IPS-18a (cell line): ENCODE measurements at regions not wholly inside any gene's neighbourhood (a gene's known extent, or its start where the extent isn't known, plus 50 kb on each side); places are given as distances from the start of the nearest gene placed in this dataset.

ENCODE experiments used
- H3K27ac ChIP-seq: one replicate; pipeline ENCODE4 v1.5.1; 2013; ENCODE audit warnings: low read length
- H3K27me3 ChIP-seq: one replicate; pipeline ENCODE4 v1.6.1; 2013; ENCODE audit warnings: mild to moderate bottlenecking, low read length; ENCODE audit not compliant: control insufficient read depth, insufficient read depth
- H3K36me3 ChIP-seq: one replicate; pipeline ENCODE4 v1.6.1; 2013; ENCODE audit warnings: low read depth, low read length; ENCODE audit not compliant: control insufficient read depth
- H3K4me1 ChIP-seq: one replicate; pipeline ENCODE4 v1.6.1; 2013; ENCODE audit warnings: low read depth, low read length; ENCODE audit not compliant: control insufficient read depth
- H3K4me3 ChIP-seq: one replicate; pipeline ENCODE4 v1.5.1; 2013; ENCODE audit warnings: low read length
- H3K9ac ChIP-seq: one replicate; pipeline ENCODE4 v1.6.1; 2013; ENCODE audit warnings: mild to moderate bottlenecking, low read length, moderate library complexity
- H3K9me3 ChIP-seq: one replicate; pipeline ENCODE4 v1.6.1; 2013; ENCODE audit warnings: low read depth, low read length; ENCODE audit not compliant: control insufficient read depth

DNA sequence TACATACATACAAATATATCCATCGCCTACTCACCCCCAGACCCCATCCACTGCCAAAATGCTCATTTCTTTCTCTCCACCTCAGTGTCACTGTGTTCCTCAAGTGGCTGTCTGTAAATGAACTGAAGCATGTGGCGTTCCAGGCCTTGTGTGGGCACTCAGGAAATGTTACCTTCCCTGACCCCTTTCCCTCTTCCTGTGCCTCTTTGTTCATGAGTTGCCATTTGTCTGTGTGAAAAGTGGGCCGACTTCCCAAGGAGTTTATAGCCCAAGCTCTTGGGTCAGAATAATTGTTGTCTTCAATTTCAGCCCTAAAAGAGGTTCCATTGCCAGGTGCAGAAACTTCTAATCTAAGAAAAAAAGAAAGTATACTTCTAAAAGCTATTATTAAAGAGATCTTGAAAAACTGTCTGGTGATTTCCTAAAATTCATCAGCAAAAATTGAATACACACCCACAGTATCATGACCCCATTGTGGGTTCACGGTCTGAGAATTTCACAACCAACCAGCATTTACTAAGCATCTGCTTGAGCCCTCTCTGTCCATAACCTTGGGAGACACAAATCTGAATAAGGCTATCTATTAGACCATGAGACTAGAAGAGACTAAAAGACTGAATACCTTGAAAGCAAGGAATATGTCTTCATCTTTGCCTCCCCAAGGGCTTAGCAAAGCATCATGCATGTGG is 201.4 kb upstream of the EEA1 start:
- H3K27ac ChIP-seq: no peak overlapping the region
- no peak overlapping the region for H3K4me3 ChIP-seq
- no peaks in the 10 kb centered on the region for H3K4me1 ChIP-seq
- no peaks in the 10 kb centered on the region for H3K36me3 ChIP-seq
- H3K27me3 ChIP-seq: no peaks in the 10 kb centered on the region
- H3K9me3 ChIP-seq: no peaks in the 10 kb centered on the region
- H3K9ac ChIP-seq: no peak overlapping the region

GRCh38 chr12:93133361-93133760 is 204.3 kb upstream of the EEA1 start:
- no peak overlapping the region for H3K4me3 ChIP-seq
- no peaks in the 10 kb centered on the region for H3K9me3 ChIP-seq
- no peaks in the 10 kb centered on the region for H3K27me3 ChIP-seq
- H3K27ac ChIP-seq: no peak overlapping the region
- no peaks in the 10 kb centered on the region for H3K4me1 ChIP-seq
- no peaks in the 10 kb centered on the region for H3K36me3 ChIP-seq
- H3K9ac ChIP-seq: no peak overlapping the region

DNA sequence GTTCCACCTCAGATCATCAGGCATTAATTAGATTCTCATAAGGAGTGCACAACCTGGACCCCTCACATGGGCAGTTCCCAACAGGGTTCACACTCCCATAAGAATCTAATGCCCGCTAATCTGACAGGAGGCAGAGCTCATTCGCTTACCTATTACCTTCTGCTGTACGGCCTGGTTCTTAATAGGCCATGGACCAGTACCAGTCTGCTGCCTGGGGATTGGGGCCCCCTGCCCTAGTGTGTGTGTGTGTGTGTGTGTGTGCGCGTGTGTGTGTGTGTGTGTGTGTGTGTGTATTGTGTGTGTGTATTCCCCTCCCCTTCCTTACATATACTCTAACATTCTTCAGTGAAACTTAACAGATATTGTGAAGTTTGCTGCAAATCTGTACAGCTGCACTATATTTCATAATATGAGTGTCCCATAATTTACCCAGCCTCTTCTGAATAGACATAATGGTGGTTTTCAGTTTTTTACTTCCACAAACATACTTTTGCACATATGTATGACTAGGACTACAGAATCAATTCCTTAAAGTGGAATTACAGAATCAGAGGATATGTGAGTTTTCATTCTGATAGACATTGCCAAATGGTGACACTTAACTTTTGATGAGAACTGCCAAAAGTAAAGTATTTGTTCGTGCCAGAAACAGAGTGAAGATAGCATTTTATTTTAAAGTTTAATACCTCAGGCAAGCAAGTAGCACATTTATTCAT is 205.2 kb upstream of the EEA1 start:
- Histone ChIP-seq H3K27me3 (no peaks in the 10 kb centered on the region), H3K4me3 (no peak overlapping the region), H3K27ac (no peak overlapping the region), H3K4me1 (no peaks in the 10 kb centered on the region), H3K9ac (no peak overlapping the region), H3K9me3 (no peaks in the 10 kb centered on the region), H3K36me3 (no peaks in the 10 kb centered on the region)

DNA sequence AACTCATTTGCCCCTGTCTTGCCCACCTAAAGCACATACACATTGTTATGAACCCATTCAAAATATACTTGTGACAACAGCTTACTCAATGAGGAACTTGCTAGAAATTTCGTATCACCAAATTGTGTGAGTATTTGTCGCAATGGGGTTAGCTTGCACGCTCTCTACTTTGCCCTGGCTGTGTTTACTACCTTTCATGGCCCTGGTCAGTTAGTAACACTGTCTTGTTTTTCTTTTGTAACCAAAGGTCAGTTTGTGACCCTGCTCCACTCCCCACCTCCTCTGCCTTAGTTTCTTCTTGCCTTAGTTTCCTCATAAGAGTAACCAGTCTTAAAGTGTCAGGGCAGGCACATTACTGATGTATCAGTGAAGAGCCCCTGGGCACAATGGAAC is 205.8 kb upstream of the EEA1 start:
- Histone ChIP-seq H3K27ac (no peak overlapping the region), H3K36me3 (no peaks in the 10 kb centered on the region), H3K27me3 (no peaks in the 10 kb centered on the region), H3K9ac (no peak overlapping the region), H3K4me3 (no peak overlapping the region), H3K4me1 (no peaks in the 10 kb centered on the region), H3K9me3 (no peaks in the 10 kb centered on the region)

DNA sequence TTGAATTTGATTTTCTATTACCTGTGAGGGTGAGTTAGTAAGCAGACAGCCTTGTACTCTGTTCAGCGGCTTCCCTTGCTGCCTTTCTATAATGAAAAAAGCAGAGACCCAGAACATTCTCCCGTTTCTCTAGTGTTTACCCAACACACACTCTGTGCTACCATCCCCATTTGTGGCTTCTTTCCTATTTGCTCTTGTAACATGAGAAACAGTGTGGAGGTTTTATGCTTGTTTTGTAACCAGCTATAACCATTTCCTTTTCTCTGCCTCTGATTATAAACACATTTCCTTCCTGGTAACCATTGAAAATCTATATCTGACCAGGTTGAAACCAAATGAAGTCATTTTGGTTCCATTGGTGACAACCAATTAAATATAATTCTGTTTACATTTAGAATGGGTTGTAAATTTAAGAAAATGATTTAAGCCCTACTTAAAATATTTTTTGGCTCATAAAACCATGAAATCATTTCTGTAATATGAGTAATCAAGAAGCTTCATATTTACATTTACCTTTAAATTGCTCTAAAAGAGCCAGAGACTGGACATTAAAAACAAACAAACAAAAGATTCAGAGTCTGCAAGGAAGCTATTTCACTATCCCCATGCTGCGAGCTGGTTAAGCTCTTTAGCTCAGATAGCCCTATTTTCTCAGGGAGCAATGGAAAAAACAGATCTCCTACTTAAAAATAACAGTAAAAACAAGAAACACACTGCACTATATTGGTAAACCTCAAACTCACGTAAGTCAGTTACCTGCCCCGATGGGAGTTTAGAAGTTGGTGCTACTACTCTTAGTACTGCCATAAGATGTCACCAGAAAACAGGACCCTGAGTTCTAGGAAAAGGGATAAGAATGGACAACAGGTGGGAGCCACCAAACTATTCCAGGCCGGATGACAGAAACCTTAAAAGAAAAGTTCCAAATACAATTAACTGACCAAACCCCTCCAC is 206.5 kb upstream of the EEA1 start:
- Histone ChIP-seq H3K9me3 (no peaks in the 10 kb centered on the region), H3K27ac (no peak overlapping the region), H3K36me3 (no peaks in the 10 kb centered on the region), H3K4me3 (no peak overlapping the region), H3K9ac (no peak overlapping the region), H3K4me1 (no peaks in the 10 kb centered on the region), H3K27me3 (no peaks in the 10 kb centered on the region)

DNA sequence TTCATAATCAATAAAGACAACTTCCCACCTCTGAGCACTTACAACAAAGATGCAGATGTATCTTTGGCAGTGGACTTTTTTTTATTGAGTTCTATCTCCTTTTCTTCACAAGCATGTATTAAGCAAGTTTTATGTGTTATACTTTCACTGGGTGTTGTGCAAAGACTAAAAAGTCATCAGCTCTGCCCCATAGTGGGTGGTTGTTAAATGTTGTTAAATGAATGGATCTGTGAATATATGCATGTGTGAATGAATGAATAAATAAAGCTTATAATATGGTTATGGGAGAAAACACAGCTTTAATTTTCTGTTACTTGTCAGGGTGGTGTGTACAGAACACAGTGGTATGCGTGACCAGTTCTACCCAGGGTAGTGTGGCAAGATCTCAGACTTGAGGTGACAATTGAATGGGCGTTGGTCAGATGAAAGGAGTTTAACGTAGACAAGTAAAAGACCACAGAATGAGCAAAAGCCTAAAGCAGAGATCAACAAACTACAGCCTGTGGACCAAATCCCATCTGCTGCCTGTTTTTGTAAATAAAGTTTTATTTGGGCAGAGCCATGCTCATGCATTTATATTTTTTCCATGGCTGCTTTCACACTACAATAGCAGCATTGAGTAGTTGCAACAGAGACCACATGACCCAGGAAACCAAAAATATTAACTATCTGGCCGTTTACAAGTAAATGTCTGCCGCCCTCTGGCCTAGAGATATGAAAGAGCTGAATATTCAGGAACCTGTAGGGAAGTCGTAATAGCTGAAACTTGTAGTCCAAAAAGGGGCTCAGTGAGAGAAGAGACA is 207.4 kb upstream of the EEA1 start:
- H3K36me3 ChIP-seq: no peaks in the 10 kb centered on the region
- no peak overlapping the region for H3K4me3 ChIP-seq
- H3K9ac ChIP-seq: no peak overlapping the region
- H3K27ac ChIP-seq: no peak overlapping the region
- H3K27me3 ChIP-seq: no peaks in the 10 kb centered on the region
- H3K4me1 ChIP-seq: no peaks in the 10 kb centered on the region
- H3K9me3 ChIP-seq: no peaks in the 10 kb centered on the region

- Histone ChIP-seq H3K27me3 (no peaks in the 10 kb centered on the region), H3K4me3 (no peak overlapping the region), H3K4me1 (no peaks in the 10 kb centered on the region), H3K36me3 (no peaks in the 10 kb centered on the region), H3K9ac (no peak overlapping the region), H3K27ac (no peak overlapping the region), H3K9me3 (no peaks in the 10 kb centered on the region)
Measured at GRCh38 chr12:93137656-93138612, 208.8 kb upstream of the EEA1 start.

- Histone ChIP-seq H3K4me3 (no peak overlapping the region), H3K4me1 (no peaks in the 10 kb centered on the region), H3K27ac (no peak overlapping the region)
Measured at GRCh38 chr12:93139028-93139665, 210.1 kb upstream of the EEA1 start.

GRCh38 chr12:93140325-93140724 is 211.2 kb upstream of the EEA1 start:
- Histone ChIP-seq H3K9me3 (no peaks in the 10 kb centered on the region), H3K4me3 (no peak overlapping the region), H3K4me1 (no peaks in the 10 kb centered on the region), H3K36me3 (no peaks in the 10 kb centered on the region), H3K27ac (no peak overlapping the region), H3K27me3 (no peaks in the 10 kb centered on the region), H3K9ac (no peak overlapping the region)

More at GRCh38 chr12:93139028-93139665, 210.1 kb upstream of the EEA1 start:
- H3K36me3 ChIP-seq: no peaks in the 10 kb centered on the region
- no peaks in the 10 kb centered on the region for H3K27me3 ChIP-seq
- no peak overlapping the region for H3K9ac ChIP-seq
- no peaks in the 10 kb centered on the region for H3K9me3 ChIP-seq

DNA sequence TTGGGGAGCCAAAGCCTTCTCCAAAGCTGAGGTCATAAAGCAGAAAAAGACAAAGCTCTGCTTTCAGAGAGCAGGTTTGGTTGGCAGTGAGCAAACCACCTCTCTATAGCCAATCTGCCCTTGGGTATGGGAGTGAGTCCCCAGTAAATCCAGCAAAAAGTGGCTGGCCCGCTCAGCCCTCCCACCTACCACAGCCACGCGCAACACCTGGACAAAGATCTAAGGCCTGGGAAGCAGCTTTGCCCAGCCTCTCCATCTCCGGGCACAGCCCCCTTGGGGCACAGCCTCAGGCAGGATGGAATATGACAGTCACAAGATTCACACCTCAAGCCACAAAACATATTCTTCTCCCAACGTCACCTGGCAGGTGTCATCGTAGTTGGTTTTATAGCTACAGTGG is 211.7 kb upstream of the EEA1 start:
- no peak overlapping the region for H3K27ac ChIP-seq
- no peak overlapping the region for H3K4me3 ChIP-seq
- no peaks in the 10 kb centered on the region for H3K4me1 ChIP-seq
- no peak overlapping the region for H3K9ac ChIP-seq
- no peaks in the 10 kb centered on the region for H3K36me3 ChIP-seq
- H3K9me3 ChIP-seq: no peaks in the 10 kb centered on the region
- no peaks in the 10 kb centered on the region for H3K27me3 ChIP-seq
